ENCODE measurements at regions not wholly inside any gene's neighbourhood (a gene's known extent, or its start where the extent isn't known, plus 50 kb on each side); places are given as distances from the start of the nearest gene placed in this dataset.

DNA sequence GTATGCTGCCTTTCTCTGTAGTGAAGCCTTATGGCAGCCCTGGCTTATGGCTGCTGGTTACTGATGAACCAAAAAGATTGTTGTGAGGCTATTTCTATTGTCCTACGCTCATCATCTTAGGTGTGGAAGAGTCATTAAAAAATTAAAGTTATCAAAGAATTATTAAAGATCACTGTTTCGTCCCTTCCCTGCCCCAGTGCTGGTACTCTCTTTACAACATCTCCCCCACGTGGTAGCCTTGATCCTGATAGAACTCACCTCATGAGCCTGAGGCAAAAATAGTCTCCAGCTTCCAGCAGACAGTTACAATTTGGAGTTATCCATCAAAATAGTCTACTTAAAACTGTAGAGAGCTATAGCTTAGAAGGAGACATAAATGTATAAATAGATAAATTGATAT lies 201.5 kb downstream of the S1PR1 start:
- Histone ChIP-seq H3K4me1 (ENCODE audit: control insufficient read depth, low read length) (peaks cover 9% of the 10 kb centered on the region), H3K36me3 (ENCODE audit: control insufficient read depth, low read length) (no peaks in the 10 kb centered on the region), H3K4me2 (ENCODE audit: low read length) (no peak overlapping the region), H3F3A (ENCODE audit: control insufficient read depth, insufficient read depth) (no peaks in the 10 kb centered on the region), H3K27me3 (ENCODE audit: control insufficient read depth, low read length) (peaks cover 4% of the 10 kb centered on the region; the same call in 1 of the 2 replicates), H3K27ac (ENCODE audit: low read depth, low read length) (no peak overlapping the region), H3K4me3 (ENCODE audit: low read length) (no peak overlapping the region), H4K20me1 (ENCODE audit: control insufficient read depth, insufficient read depth, low read depth, low read length) (no peaks in the 10 kb centered on the region), H3K9me3 (ENCODE audit: control insufficient read depth, insufficient read depth, low read length) (no peaks in the 10 kb centered on the region), H3K9me2 (replicated peaks; ENCODE audit: control insufficient read depth, low read length) (no peaks in the 10 kb centered on the region), H3K79me2 (ENCODE audit: control insufficient read depth, low read length) (no peaks in the 10 kb centered on the region)
- no peak for TF ChIP-seq EZH2phosphoT487 (IDR thresholded peaks at IDR 0.05; ENCODE audit: borderline replicate concordance, low read length)
- TF ChIP-seq, protein P1, sequence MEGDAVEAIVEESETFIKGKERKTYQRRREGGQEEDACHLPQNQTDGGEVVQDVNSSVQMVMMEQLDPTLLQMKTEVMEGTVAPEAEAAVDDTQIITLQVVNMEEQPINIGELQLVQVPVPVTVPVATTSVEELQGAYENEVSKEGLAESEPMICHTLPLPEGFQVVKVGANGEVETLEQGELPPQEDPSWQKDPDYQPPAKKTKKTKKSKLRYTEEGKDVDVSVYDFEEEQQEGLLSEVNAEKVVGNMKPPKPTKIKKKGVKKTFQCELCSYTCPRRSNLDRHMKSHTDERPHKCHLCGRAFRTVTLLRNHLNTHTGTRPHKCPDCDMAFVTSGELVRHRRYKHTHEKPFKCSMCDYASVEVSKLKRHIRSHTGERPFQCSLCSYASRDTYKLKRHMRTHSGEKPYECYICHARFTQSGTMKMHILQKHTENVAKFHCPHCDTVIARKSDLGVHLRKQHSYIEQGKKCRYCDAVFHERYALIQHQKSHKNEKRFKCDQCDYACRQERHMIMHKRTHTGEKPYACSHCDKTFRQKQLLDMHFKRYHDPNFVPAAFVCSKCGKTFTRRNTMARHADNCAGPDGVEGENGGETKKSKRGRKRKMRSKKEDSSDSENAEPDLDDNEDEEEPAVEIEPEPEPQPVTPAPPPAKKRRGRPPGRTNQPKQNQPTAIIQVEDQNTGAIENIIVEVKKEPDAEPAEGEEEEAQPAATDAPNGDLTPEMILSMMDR (IDR thresholded peaks at IDR 0.05; ENCODE audit: low read depth, low read length, poor library complexity, severe bottlenecking) = no peak

DNA sequence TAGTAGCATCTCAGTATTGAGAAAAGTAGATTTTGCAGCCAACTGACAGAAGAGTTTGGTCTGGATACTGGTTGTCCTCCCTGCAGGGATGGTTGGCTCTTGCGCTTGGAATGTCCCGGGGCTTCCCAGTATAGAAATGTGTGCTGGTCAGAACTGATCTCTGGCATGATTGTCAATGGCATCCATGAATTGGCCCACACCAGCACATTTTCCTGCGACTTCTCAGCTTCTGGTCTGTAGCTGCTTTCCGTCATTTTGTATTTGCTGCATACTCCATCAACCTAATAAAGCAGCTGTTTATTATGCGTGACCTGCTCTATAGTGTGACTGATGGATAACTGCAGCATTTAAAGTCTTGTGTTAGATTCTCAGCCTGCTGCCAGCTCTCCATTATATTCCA lies 203.7 kb downstream of the S1PR1 start:
- Histone ChIP-seq H3K4me1 (ENCODE audit: control insufficient read depth, low read length) (peaks cover 9% of the 10 kb centered on the region), H3K27ac (ENCODE audit: low read depth, low read length) (no peak overlapping the region), H3K4me2 (ENCODE audit: low read length) (no peak overlapping the region), H3K79me2 (ENCODE audit: control insufficient read depth, low read length) (no peaks in the 10 kb centered on the region), H3K27me3 (ENCODE audit: control insufficient read depth, low read length) (peaks cover 4% of the 10 kb centered on the region; the same call in 1 of the 2 replicates), H3F3A (ENCODE audit: control insufficient read depth, insufficient read depth) (no peaks in the 10 kb centered on the region), H3K4me3 (ENCODE audit: low read length) (no peak overlapping the region), H3K9me2 (replicated peaks; ENCODE audit: control insufficient read depth, low read length) (no peaks in the 10 kb centered on the region), H4K20me1 (ENCODE audit: control insufficient read depth, insufficient read depth, low read depth, low read length) (no peaks in the 10 kb centered on the region), H3K36me3 (ENCODE audit: control insufficient read depth, low read length) (no peaks in the 10 kb centered on the region), H3K9me3 (ENCODE audit: control insufficient read depth, insufficient read depth, low read length) (no peaks in the 10 kb centered on the region)
- TF ChIP-seq, protein P1 (IDR thresholded peaks at IDR 0.05; ENCODE audit: low read depth, low read length, poor library complexity, severe bottlenecking) = no peak
- TF ChIP-seq EZH2phosphoT487 (IDR thresholded peaks at IDR 0.05; ENCODE audit: borderline replicate concordance, low read length) = no peak

DNA sequence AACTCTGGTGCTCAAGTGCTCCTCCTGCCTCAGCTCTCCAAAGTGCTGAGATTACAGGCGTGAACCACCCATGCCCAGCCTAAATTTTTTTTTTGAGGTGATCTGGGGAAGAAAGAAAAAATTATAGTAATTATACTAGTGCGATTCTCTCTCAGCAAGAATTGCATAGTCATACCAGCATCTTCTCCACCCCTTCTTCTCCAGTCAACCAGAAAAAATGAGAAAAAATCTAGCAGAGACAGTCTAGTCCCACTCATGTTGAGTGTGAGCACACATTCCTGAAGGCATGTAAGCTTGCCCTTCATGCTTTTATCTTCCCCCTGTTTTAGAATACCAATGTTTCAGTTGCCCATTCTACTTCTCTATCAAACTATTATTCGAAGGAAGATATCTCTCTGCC lies 207.6 kb downstream of the S1PR1 start:
- no peak overlapping the region for H3K27ac ChIP-seq (ENCODE audit: low read depth, low read length)
- no peaks in the 10 kb centered on the region for H3F3A ChIP-seq (ENCODE audit: control insufficient read depth, insufficient read depth)
- H3K9me2 ChIP-seq (replicated peaks; ENCODE audit: control insufficient read depth, low read length) = no peaks in the 10 kb centered on the region
- no peaks in the 10 kb centered on the region for H3K4me1 ChIP-seq (ENCODE audit: control insufficient read depth, low read length)
- H3K4me2 ChIP-seq (ENCODE audit: low read length) = no peak overlapping the region
- peaks cover 4% of the 10 kb centered on the region; the same call in 1 of the 2 replicates for H3K27me3 ChIP-seq (ENCODE audit: control insufficient read depth, low read length)
- H3K79me2 ChIP-seq (ENCODE audit: control insufficient read depth, low read length) = no peaks in the 10 kb centered on the region
- no peaks in the 10 kb centered on the region for H3K36me3 ChIP-seq (ENCODE audit: control insufficient read depth, low read length)
- no peak overlapping the region for H3K4me3 ChIP-seq (ENCODE audit: low read length)
- no peaks in the 10 kb centered on the region for H3K9me3 ChIP-seq (ENCODE audit: control insufficient read depth, insufficient read depth, low read length)
- TF ChIP-seq, protein P1 (IDR thresholded peaks at IDR 0.05; ENCODE audit: low read depth, low read length, poor library complexity, severe bottlenecking) = no peak
- no peak for TF ChIP-seq EZH2phosphoT487 (IDR thresholded peaks at IDR 0.05; ENCODE audit: borderline replicate concordance, low read length)
- no peaks in the 10 kb centered on the region for H4K20me1 ChIP-seq (ENCODE audit: control insufficient read depth, insufficient read depth, low read depth, low read length)

All from DOHH2 (cell line).